ENCODE measurements at regions not wholly inside any gene's neighbourhood (a gene's known extent, or its start where the extent isn't known, plus 50 kb on each side); places are given as distances from the start of the nearest gene placed in this dataset.
"Not testable (repeated sequence)": the region's sequence is repeated elsewhere in the genome, so short reads cannot be mapped to it uniquely, and the experiment has no call there.

- Mint-ChIP-seq H3K4me1 (no peaks in the 10 kb centered on the region), H3K36me3 (no peaks in the 10 kb centered on the region), H3K4me3 (no peak overlapping the region), H3K27ac (no peak overlapping the region), H3K9me3 (peaks cover 0 to 12% (median 3%) of the 10 kb centered on the region in 6 donors), H3K27me3 (ENCODE audit: low read depth in 3 of 3) (peaks cover 0 to 3% (median 2%) of the 10 kb centered on the region in 3 donors)
- no peak for DNase-seq
These were observed 440.5 kb upstream of the WWC1 start for GRCh38 chr5:167850911-167851310.

GRCh38 chr5:167851416-167851815 lies 440.0 kb upstream of the WWC1 start:
- DNase-seq = no peak
- Mint-ChIP-seq H3K27ac (no peak overlapping the region), H3K27me3 (ENCODE audit: low read depth in 3 of 3) (peaks cover 0 to 2% (median 2%) of the 10 kb centered on the region in 3 donors), H3K9me3 (peaks cover 0 to 12% (median 3%) of the 10 kb centered on the region in 6 donors), H3K4me3 (no peak overlapping the region), H3K4me1 (no peaks in the 10 kb centered on the region), H3K36me3 (no peaks in the 10 kb centered on the region)

GRCh38 chr5:167852515-167852914 lies 438.9 kb upstream of the WWC1 start:
- peaks cover 0 to 12% (median 4%) of the 10 kb centered on the region in 6 donors for H3K9me3 Mint-ChIP-seq
- H3K27me3 Mint-ChIP-seq (ENCODE audit: low read depth in 3 of 3) = peaks cover 0 to 2% (median 0%) of the 10 kb centered on the region in 3 donors
- H3K4me1 Mint-ChIP-seq = no peaks in the 10 kb centered on the region
- DNase-seq = no peak
- H3K4me3 Mint-ChIP-seq = no peak overlapping the region
- H3K27ac Mint-ChIP-seq = no peak overlapping the region
- H3K36me3 Mint-ChIP-seq = no peaks in the 10 kb centered on the region

DNA sequence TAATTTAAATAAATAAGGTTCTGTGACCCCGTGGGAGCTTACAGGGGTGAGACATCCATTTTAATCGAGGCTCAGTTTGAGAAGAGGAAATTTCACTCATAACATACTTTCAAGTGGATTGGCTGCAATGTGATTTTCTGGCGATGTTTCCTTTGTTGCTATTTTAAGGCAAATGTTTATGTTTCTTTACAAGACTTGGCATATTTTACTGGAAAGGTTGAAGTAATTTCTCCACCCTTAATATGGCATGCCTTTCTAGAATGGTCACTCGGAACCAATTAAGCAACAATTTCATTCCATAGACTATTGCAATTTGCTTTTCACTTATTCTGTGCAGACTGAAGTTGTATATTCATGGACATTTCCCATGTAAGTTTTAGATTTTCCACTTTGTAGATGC lies 438.0 kb upstream of the WWC1 start:
- Mint-ChIP-seq H3K27ac (no peak overlapping the region), H3K4me1 (no peaks in the 10 kb centered on the region), H3K27me3 (ENCODE audit: low read depth in 3 of 3) (peaks cover 0 to 4% (median 2%) of the 10 kb centered on the region in 3 donors), H3K36me3 (no peaks in the 10 kb centered on the region), H3K4me3 (no peak overlapping the region), H3K9me3 (peaks cover 2 to 12% (median 4%) of the 10 kb centered on the region in 6 donors)
- DNase-seq = no peak

GRCh38 chr5:167855818-167856217 lies 435.6 kb upstream of the WWC1 start:
- DNase-seq = no peak

GRCh38 chr5:167857321-167857720 lies 434.1 kb upstream of the WWC1 start:
- Mint-ChIP-seq H3K9me3 (peaks cover 2 to 5% (median 4%) of the 10 kb centered on the region in 6 donors), H3K27ac (no peak overlapping the region), H3K4me1 (no peaks in the 10 kb centered on the region), H3K27me3 (ENCODE audit: low read depth in 3 of 3) (peaks cover 0 to 4% (median 1%) of the 10 kb centered on the region in 3 donors), H3K4me3 (no peak overlapping the region), H3K36me3 (no peaks in the 10 kb centered on the region)
- no peak for DNase-seq

More at GRCh38 chr5:167855818-167856217, 435.6 kb upstream of the WWC1 start:
- Mint-ChIP-seq H3K4me1 (no peaks in the 10 kb centered on the region), H3K27me3 (ENCODE audit: low read depth in 3 of 3) (peaks cover 0 to 4% (median 0%) of the 10 kb centered on the region in 3 donors), H3K27ac (no peak overlapping the region), H3K36me3 (no peaks in the 10 kb centered on the region), H3K9me3 (peaks cover 2 to 6% (median 3%) of the 10 kb centered on the region in 6 donors), H3K4me3 (no peak overlapping the region)

DNA sequence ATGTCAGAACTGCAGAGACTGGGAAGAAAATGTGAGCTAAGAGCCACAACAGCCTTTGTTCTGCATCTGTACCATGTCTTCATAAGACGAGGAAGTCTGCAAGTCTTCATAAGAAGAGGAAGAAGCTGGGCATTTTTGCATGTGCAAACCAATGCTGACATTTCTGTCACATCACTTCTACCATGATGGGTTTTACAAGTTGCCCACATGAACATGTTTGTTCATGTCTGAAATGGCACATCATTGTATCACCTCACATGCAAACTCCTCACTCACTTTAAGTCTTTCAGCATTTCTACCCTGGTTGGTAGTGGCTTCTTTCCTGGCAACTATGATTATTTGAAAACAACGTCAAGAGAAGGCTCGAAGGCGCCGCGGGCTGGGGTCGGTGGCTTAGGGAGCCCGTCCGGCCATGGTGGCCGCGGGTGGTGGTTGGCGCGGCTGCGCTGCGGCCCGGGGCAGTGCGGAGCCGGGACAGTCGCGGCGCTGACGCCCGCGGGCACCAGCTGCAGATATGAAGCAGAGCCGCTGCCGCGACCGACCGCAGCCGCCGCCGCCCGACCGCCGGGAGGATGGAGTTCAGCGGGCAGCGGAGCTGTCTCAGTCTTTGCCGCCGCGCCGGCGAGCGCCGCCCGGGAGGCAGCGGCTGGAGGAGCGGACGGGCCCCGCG lies 433.1 kb upstream of the WWC1 start:
- H3K27me3 Mint-ChIP-seq (ENCODE audit: low read depth in 3 of 3); H3K27ac Mint-ChIP-seq; H3K9me3 Mint-ChIP-seq; H3K36me3 Mint-ChIP-seq; H3K4me3 Mint-ChIP-seq; DNase-seq; H3K4me1 Mint-ChIP-seq: not testable (repeated sequence)

- Mint-ChIP-seq H3K27me3 (ENCODE audit: low read depth in 3 of 3) (peaks cover 0 to 4% (median 3%) of the 10 kb centered on the region in 3 donors), H3K4me1 (no peaks in the 10 kb centered on the region), H3K4me3 (no peak overlapping the region), H3K36me3 (no peaks in the 10 kb centered on the region), H3K27ac (no peak overlapping the region), H3K9me3 (peaks cover 0 to 4% (median 1%) of the 10 kb centered on the region in 6 donors)
- no peak for DNase-seq
These were observed 430.1 kb upstream of the WWC1 start for GRCh38 chr5:167861129-167861927.

DNA sequence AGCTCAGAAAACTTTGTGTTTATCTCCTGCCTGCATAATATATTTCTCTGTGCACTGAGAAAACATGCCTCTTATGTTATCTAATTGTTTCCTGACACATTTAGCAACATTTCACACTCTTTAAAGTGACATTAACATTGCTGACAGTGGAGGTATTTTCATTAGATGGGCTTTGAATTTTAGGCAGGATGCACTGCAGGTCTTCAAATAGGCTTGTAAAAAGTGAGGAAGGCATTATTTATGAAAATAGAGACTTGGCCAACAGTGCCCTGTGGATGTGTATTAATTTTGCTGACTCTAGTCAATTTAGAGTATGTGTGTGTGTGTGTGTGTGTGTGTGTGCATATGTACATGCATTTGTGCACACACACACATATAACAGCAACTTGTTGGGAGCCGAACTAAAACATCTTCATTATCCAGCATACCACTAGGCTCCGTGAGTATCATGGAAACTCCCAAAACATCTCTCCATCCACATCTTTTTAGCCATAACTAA lies 429.5 kb upstream of the WWC1 start:
- no peak overlapping the region for H3K4me3 Mint-ChIP-seq
- H3K9me3 Mint-ChIP-seq = peaks cover 0 to 4% (median 1%) of the 10 kb centered on the region in 6 donors
- no peaks in the 10 kb centered on the region for H3K36me3 Mint-ChIP-seq
- no peak overlapping the region for H3K27ac Mint-ChIP-seq
- peaks cover 0 to 4% (median 3%) of the 10 kb centered on the region in 3 donors for H3K27me3 Mint-ChIP-seq (ENCODE audit: low read depth in 3 of 3)
- no peaks in the 10 kb centered on the region for H3K4me1 Mint-ChIP-seq
- DNase-seq = no peak

DNA sequence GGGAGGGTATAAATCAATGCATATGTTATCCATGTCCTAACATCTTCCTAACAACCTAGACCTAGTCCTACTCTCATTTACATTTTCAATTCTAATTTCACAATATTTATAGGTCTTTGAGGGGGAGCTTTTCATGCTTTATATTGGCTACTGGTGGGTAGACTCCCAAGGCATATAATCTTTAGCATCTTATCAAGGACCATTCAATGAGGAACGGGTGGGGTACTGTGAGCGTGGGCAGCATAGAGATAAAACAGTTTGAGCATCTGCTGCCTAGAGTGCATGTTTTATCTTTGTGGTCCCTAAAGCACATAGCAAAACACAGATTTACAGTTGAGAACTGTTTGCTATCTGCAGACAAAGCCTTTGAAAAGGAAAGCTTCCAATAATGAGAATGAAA lies 427.6 kb upstream of the WWC1 start:
- no peaks in the 10 kb centered on the region for H3K36me3 Mint-ChIP-seq
- H3K4me1 Mint-ChIP-seq = no peaks in the 10 kb centered on the region
- H3K27ac Mint-ChIP-seq = no peak overlapping the region
- H3K27me3 Mint-ChIP-seq (ENCODE audit: low read depth in 3 of 3) = peaks cover 0 to 5% (median 3%) of the 10 kb centered on the region in 3 donors
- peaks cover 0 to 2% (median 0%) of the 10 kb centered on the region in 6 donors for H3K9me3 Mint-ChIP-seq
- DNase-seq = no peak
- H3K4me3 Mint-ChIP-seq = no peak overlapping the region

DNA sequence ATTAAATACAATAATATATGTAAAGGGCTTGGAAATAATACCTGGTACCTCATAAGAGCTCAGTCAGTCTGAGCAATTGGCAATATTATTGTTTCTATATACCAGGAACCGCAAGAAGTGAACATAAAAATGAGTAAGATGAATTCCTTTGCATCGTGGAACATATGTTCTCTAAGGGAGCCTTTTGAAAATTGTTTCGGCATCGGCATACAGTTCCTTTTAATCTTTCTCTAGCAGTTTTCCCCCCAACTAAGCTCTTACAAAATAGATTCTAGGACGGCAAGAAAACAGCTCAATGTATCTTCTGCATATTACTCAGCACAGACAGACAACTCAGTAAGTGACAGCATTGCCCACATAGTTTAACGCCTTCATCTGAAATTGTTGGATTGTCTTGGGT lies 426.6 kb upstream of the WWC1 start:
- Mint-ChIP-seq H3K9me3 (peaks cover 0 to 2% (median 0%) of the 10 kb centered on the region in 6 donors), H3K4me3 (no peak overlapping the region), H3K27me3 (ENCODE audit: low read depth in 3 of 3) (peaks cover 0 to 5% (median 3%) of the 10 kb centered on the region in 3 donors), H3K27ac (no peak overlapping the region), H3K36me3 (no peaks in the 10 kb centered on the region), H3K4me1 (no peaks in the 10 kb centered on the region)
- no peak for DNase-seq

DNA sequence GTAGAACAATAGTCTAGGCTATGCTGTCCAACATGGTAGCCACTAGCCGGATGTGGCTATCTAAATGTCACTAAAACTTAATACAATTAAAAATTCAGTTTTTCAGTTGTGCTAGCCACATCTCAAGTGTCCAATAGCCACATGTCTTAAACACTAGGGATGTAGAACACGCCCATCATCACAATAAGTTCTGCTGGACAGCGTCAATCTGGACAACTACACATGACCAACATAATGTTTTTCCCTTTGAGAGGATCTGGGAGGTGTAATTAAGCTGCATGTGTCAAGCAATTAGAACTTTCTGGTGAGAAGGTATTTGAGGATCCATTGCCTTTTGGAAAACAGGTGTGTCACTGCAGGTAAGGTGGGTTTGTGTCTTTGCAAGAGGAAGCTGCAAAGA lies 424.6 kb upstream of the WWC1 start:
- no peak overlapping the region for H3K27ac Mint-ChIP-seq
- no peaks in the 10 kb centered on the region for H3K36me3 Mint-ChIP-seq
- H3K4me1 Mint-ChIP-seq = no peaks in the 10 kb centered on the region
- no peak for DNase-seq
- peaks cover 0 to 2% (median 0%) of the 10 kb centered on the region in 6 donors for H3K9me3 Mint-ChIP-seq
- H3K4me3 Mint-ChIP-seq = no peak overlapping the region
- H3K27me3 Mint-ChIP-seq (ENCODE audit: low read depth in 3 of 3) = peaks cover 0 to 6% (median 3%) of the 10 kb centered on the region in 3 donors

- no peak overlapping the region for H3K27ac Mint-ChIP-seq
- DNase-seq = no peak
- H3K4me1 Mint-ChIP-seq = no peaks in the 10 kb centered on the region
- peaks cover 0 to 2% (median 1%) of the 10 kb centered on the region in 6 donors for H3K9me3 Mint-ChIP-seq
- peaks cover 3 to 6% (median 3%) of the 10 kb centered on the region in 3 donors for H3K27me3 Mint-ChIP-seq (ENCODE audit: low read depth in 3 of 3)
- no peak overlapping the region for H3K4me3 Mint-ChIP-seq
- H3K36me3 Mint-ChIP-seq = no peaks in the 10 kb centered on the region
These were observed 424.2 kb upstream of the WWC1 start for GRCh38 chr5:167867281-167867680.

DNA sequence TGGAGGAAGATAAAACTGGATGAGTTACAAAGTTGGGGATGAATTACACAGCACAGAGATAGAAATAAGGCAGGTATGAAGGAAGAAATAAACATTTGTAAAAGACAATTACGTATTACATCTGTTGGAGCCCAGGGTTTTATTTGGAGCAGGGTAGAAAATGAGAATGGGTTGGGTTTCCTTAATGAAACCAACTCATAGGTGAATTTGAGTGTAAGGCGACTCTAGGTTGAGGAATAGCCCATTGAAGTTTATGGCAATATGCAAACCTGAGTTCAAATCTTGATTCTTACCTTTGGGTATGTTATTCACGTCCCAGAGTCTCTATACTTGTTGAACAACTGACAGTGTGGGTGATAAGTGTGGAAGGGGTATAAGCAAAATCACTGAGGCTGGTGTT lies 422.3 kb upstream of the WWC1 start:
- no peak for DNase-seq
- Mint-ChIP-seq H3K4me1 (no peaks in the 10 kb centered on the region), H3K27me3 (ENCODE audit: low read depth in 3 of 3) (peaks cover 3 to 4% (median 4%) of the 10 kb centered on the region in 3 donors), H3K27ac (no peak overlapping the region), H3K4me3 (no peak overlapping the region), H3K9me3 (peaks cover 0 to 7% (median 4%) of the 10 kb centered on the region in 6 donors), H3K36me3 (no peaks in the 10 kb centered on the region)
